GM23248 (cell line): ENCODE measurements at regions not wholly inside any gene's neighbourhood (a gene's known extent, or its start where the extent isn't known, plus 50 kb on each side); places are given as distances from the start of the nearest gene placed in this dataset.

ENCODE experiments used
- DNase-seq: peaks from one replicate; pipeline ENCODE4 v3.0.0-alpha.2; 2015
- H2AFZ ChIP-seq: fragments of 200-600 bp; sonication (generic); 2 replicates; pipeline ENCODE4 v1.6.1; 2016; ENCODE audit warnings: antibody characterized with exemption
- H3F3A ChIP-seq: fragments of 200-600 bp; sonication (generic); 2 replicates; pipeline ENCODE4 v1.6.1; 2016; ENCODE audit warnings: mild to moderate bottlenecking, antibody characterized with exemption, mixed run types; ENCODE audit not compliant: insufficient read depth
- H3K27ac ChIP-seq: fragments of 200-600 bp; sonication (generic); 2 replicates; pipeline ENCODE4 v1.5.1; 2016; ENCODE audit warnings: mild to moderate bottlenecking
- H3K27me3 ChIP-seq: fragments of 200-600 bp; sonication (generic); replicated peaks from 2 replicates; pipeline ENCODE4 v1.6.1; 2016; ENCODE audit warnings: mild to moderate bottlenecking; ENCODE audit not compliant: insufficient read depth
- H3K36me3 ChIP-seq: fragments of 200-600 bp; sonication (generic); 2 replicates; pipeline ENCODE4 v1.6.1; 2016; ENCODE audit warnings: low read depth, mild to moderate bottlenecking
- H3K4me1 ChIP-seq: fragments of 200-600 bp; sonication (generic); 2 replicates; pipeline ENCODE4 v1.6.1; 2016; ENCODE audit warnings: mild to moderate bottlenecking; ENCODE audit not compliant: insufficient read depth
- H3K4me2 ChIP-seq: fragments of 200-600 bp; sonication (generic); one replicate; pipeline ENCODE4 v1.6.1; 2016; ENCODE audit warnings: mild to moderate bottlenecking; ENCODE audit not compliant: unreplicated experiment
- H3K4me3 ChIP-seq: fragments of 200-600 bp; sonication (generic); 2 replicates; pipeline ENCODE4 v1.5.1; 2016; ENCODE audit warnings: mild to moderate bottlenecking
- H3K79me2 ChIP-seq: fragments of 200-600 bp; sonication (generic); 2 replicates; pipeline ENCODE4 v1.6.1; 2016; ENCODE audit warnings: mild to moderate bottlenecking; ENCODE audit not compliant: insufficient read depth
- H3K9ac ChIP-seq: fragments of 200-600 bp; sonication (generic); 2 replicates; pipeline ENCODE4 v1.6.1; 2016; ENCODE audit warnings: mild to moderate bottlenecking
- H3K9me2 ChIP-seq: fragments of 200-600 bp; sonication (generic); 2 replicates; pipeline ENCODE4 v1.6.1; 2016; ENCODE audit warnings: mixed run types, mild to moderate bottlenecking, moderate library complexity; ENCODE audit not compliant: insufficient read depth
- H3K9me3 ChIP-seq: fragments of 200-600 bp; sonication (generic); one replicate; pipeline ENCODE4 v1.6.1; 2017; ENCODE audit warnings: low read depth
- H4K20me1 ChIP-seq: fragments of 200-600 bp; sonication (generic); 2 replicates; pipeline ENCODE4 v1.6.0; 2016; ENCODE audit not compliant: insufficient read depth
- EZH2 ChIP-seq: fragments of 200-600 bp; sonication (generic); IDR thresholded peaks from 2 replicates; pipeline ENCODE4 v1.6.1; 2018; ENCODE audit warnings: antibody characterized with exemption, mild to moderate bottlenecking; ENCODE audit not compliant: insufficient read depth, poor library complexity, severe bottlenecking
- EZH2phosphoT487 ChIP-seq: fragments of 200-600 bp; sonication (generic); IDR thresholded peaks from 2 replicates; pipeline ENCODE4 v1.6.1; 2018; ENCODE audit warnings: antibody characterized with exemption, moderate library complexity, mild to moderate bottlenecking, low read depth; ENCODE audit not compliant: insufficient read depth
- WGBS, 2 experiments: methylation state at CpG; one replicate each; pipeline ENCODE4 v1.1.6; 2015 to 2017; ENCODE audit warnings: low lambda C conversion rate in 2 of 2, low coverage in 1 of 2; ENCODE audit errors: missing lambda C conversion rate in 2 of 2; 5-methylcytosine and 5-hydroxymethylcytosine counted together
- in situ Hi-C: fragments of 300-500 bp; cut with MboI; formaldehyde crosslinking; loops from 2 replicates; pipeline ENCODE4 v1.15.0; 2020

DNA sequence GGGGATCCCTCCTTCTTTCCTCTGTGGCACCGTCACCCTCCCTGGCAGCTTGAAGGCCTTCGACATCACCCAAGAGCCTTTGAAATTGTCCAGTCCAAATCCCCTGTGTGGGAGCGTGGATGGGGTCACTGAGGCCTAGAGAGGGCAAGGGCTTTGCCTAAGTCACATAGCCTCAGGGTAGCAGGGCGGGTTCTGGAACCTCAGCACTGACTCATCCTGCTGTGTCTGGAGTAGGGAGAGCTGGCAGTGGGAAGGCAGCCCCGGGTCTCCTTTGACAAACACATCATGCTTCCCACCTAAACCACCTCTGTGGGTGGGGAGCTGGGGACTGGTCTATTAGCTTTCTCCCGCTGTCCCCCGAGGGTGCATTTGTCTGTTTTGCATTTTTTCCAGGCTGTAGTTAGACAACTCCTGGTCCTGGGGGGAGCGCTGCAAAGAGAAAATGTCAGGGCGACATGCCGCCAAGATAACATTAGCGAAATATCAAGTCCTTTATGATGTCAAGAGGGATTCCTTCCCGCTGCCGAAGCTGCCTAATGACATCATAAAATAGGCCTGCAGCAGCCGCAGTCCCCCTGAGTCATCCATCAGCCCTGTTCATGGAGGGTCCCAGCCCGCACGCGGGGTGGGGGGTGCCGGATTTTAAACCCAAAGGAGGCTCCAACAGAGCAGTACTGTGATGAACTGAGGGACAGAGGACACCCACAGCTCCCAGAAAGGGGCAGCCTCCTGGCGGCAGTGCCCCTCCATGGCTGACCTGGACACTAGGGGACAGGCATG lies 77.0 kb upstream of the POU3F1 start:
- Histone ChIP-seq H3K9me3 (no peaks in the 10 kb centered on the region), H3K79me2 (no peaks in the 10 kb centered on the region), H3K9me2 (no peaks in the 10 kb centered on the region), H3K4me3 (no peak overlapping the region), H3K4me1 (0 out of 2 replicates have a peak, but pooled peaks cover 5% of the 10 kb centered on the region), H4K20me1 (no peaks in the 10 kb centered on the region), H3K27ac (no peak overlapping the region), H3K9ac (no peak overlapping the region), H3K4me2 (no peak overlapping the region), H3F3A (no peaks in the 10 kb centered on the region), H3K36me3 (no peaks in the 10 kb centered on the region), H3K27me3 (no peaks in the 10 kb centered on the region), H2AFZ (no peak overlapping the region)
- DNase-seq: peak; percentile 74
- 58% methylated on average over 19 of the region's 19 CpGs for WGBS, 2 experiments
- no peak for TF ChIP-seq EZH2
- no peak for TF ChIP-seq EZH2phosphoT487
- in situ Hi-C loops: no loop called here

DNA sequence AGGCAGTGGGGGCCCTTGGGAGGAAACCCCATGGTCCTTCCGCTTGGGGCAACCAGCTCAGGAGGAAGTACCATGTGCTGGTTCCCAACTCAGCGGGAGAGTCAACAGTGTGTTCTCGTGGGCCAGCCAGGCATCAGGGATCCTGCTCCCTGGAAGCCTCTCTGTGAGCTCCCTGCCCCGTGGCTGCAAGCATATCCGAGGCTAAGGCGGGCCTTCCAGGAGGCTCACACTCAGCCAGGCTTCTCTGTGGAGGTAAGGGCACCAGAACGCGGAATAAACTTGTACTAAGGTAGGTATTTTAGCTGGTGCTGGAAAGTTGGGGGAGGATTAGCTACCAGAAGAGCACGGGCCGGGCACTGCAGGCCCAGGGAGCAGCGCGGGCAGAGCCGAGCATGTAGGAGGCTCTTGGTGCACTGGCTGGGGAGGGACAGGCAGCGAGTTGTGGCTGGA lies 74.7 kb upstream of the POU3F1 start:
- in situ Hi-C loops: no loop called here
- no peak for DNase-seq
- Histone ChIP-seq H4K20me1 (no peaks in the 10 kb centered on the region), H3K9me3 (no peaks in the 10 kb centered on the region), H3K4me1 (0 out of 2 replicates have a peak, but pooled peaks cover 5% of the 10 kb centered on the region), H3K36me3 (no peaks in the 10 kb centered on the region), H3F3A (no peaks in the 10 kb centered on the region), H3K27me3 (no peaks in the 10 kb centered on the region), H3K4me2 (no peak overlapping the region), H3K79me2 (no peaks in the 10 kb centered on the region), H3K9ac (no peak overlapping the region), H3K27ac (no peak overlapping the region), H2AFZ (no peak overlapping the region), H3K9me2 (no peaks in the 10 kb centered on the region), H3K4me3 (no peak overlapping the region)
- WGBS, 2 experiments: 52 to 58% methylated on average over 14 of the region's 14 CpGs
- TF ChIP-seq EZH2: no peak
- no peak for TF ChIP-seq EZH2phosphoT487

DNA sequence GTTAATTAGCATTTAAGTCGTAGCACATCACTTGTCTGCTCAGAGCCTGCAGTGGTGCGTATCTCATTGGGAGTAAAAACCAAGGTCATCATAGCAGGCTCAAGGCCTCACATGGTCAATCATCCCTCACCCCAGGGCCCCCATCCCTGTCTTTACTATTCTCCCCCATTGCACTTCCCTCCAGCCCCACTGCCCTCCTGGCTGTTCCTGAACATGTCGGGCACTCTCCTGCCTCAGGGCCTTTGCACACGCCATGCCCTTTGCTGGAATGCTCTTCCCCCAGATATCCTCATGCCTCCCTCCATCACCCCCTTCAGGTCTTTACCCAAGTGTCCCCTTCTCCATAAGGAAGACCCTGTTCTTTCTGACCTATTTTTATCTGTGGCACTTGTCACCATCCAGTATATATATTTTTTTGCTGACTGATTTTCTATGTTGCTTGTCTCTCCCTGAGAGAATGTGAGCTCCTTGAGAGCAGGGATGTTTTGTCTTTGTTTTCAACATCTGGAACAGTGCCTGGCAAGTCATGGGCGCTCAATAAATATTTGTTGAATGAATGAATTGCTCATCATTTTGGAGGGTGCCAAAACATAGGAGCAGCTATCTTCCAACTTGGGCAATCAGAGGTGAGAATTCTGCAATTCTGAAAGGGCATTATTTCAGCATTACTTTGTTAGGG lies 74.1 kb upstream of the POU3F1 start:
- Histone ChIP-seq H3K9me3 (no peaks in the 10 kb centered on the region), H3K27me3 (no peaks in the 10 kb centered on the region), H3K4me3 (no peak overlapping the region), H3F3A (no peaks in the 10 kb centered on the region), H2AFZ (no peak overlapping the region), H3K36me3 (no peaks in the 10 kb centered on the region), H4K20me1 (no peaks in the 10 kb centered on the region), H3K4me1 (0 out of 2 replicates have a peak, but pooled peaks cover 5% of the 10 kb centered on the region), H3K9me2 (no peaks in the 10 kb centered on the region), H3K4me2 (no peak overlapping the region), H3K79me2 (no peaks in the 10 kb centered on the region), H3K27ac (no peak overlapping the region), H3K9ac (no peak overlapping the region)
- no peak for TF ChIP-seq EZH2
- in situ Hi-C loops: no loop called here
- 38 to 47% methylated on average over 5 of the region's 5 CpGs for WGBS, 2 experiments
- DNase-seq: peak; percentile 55

DNA sequence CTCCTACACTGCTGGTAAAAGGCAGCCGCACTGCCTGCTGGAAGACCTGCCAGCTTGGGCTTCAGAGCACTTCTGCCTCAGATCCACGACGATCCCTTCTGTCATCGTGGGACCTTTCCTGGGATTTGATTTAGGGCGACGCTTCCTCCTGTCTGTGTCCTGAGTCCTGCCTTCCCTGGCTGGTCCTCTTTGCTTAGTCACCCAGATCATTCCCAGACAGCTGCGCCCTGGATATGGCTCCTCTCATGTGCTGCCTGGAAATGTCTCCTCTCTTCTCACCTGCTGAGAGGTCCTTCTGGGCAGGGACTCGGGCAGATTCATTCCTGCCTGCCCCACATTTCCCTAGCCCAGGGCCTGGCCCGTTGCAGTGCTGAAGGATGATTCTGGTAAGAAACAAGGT lies 72.4 kb upstream of the POU3F1 start:
- H3K79me2 ChIP-seq: no peaks in the 10 kb centered on the region
- H3K9me3 ChIP-seq: no peaks in the 10 kb centered on the region
- no peaks in the 10 kb centered on the region for H3K27me3 ChIP-seq
- in situ Hi-C loops: no loop called here
- H3K36me3 ChIP-seq: no peaks in the 10 kb centered on the region
- TF ChIP-seq EZH2phosphoT487: no peak
- TF ChIP-seq EZH2: no peak
- H3K4me1 ChIP-seq: peaks cover 15% of the 10 kb centered on the region
- WGBS, 2 experiments: 21% methylated on average over 9 of the region's 9 CpGs
- H3K9me2 ChIP-seq: no peaks in the 10 kb centered on the region
- no peak overlapping the region for H3K4me3 ChIP-seq
- H3K4me2 ChIP-seq: no peak overlapping the region
- H3K27ac ChIP-seq: no peak overlapping the region
- no peaks in the 10 kb centered on the region for H4K20me1 ChIP-seq
- no peaks in the 10 kb centered on the region for H3F3A ChIP-seq
- no peak overlapping the region for H3K9ac ChIP-seq
- H2AFZ ChIP-seq: no peak overlapping the region
- no peak for DNase-seq
